Left forelimb (tissue), 1 donor: ENCODE measurements at regions not wholly inside any gene's neighbourhood (a gene's known extent, or its start where the extent isn't known, plus 50 kb on each side); places are given as distances from the start of the nearest gene placed in this dataset.

Experiments
- DNase-seq: peaks from one replicate; pipeline ENCODE4 v3.0.0-alpha.2; 2018; ENCODE audit warnings: low spot score

DNA sequence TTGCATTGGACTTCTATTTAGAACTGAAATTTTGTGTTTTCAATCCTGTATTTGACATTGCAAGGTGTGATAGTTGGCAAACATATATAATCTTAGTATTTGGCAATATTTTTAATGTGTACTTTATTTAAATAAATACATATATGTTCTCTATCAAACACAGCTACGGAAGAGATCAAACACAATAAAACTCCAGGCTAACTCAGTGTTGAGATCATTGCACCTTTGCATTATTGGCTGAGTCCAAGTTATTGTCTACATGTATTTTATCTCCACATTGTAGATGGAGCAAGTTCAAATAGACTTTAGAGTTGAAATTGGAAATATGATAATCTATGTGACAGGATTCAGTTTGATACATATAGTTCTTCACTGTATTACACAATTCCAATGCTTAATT, 176.7 kb downstream of the ST6GAL2 start:
- DNase-seq, result no peak

GRCh38 chr2:106719222-106719621, 166.7 kb downstream of the ST6GAL2 start:
- no peak for DNase-seq

- DNase-seq, result no peak
These were observed 165.9 kb downstream of the ST6GAL2 start for GRCh38 chr2:106720026-106720425.

DNA sequence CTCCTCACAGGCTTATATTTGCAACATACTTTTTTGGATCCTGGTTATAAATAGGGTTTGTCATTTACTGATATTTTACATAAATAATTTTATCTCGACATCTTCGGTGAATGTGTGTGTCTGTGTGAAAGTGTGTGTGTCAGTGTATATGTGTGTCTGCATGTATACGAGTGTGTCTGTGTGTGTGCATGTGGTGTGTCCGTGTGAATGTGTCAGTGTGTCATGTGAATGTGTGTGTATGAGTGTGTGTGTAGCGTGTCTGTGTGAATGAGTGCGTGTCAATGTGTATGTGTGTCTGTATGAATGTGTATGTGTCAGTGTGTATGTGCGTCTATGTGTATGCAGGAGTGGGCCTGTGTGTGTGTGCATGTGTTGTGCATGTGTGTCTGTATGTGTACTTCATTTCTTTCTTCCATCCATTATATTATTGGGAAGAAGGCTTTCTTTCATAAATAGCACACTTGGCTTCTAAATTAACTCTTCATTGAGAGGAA, 161.6 kb downstream of the ST6GAL2 start:
- DNase-seq, result no peak

GRCh38 chr2:106734165-106734564, 151.8 kb downstream of the ST6GAL2 start:
- no peak for DNase-seq

DNA sequence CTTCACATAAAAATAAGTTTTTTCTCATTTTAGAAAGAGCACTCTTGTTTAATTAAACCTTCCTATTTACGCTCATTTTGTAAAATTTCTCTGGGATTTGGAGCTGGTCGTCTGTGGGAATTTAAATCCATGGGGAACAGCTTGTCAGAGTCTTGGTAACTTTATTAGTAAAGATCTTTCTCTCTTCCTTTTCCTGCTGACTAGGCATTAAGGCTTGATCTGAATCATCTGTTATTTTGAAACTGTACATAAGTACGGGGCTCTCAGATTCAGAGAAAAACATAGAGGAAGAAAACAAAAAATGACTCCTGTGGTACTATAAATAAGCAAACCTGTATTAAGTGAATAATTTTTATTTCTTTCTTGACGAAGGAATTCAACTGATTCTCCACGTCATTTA, 150.2 kb downstream of the ST6GAL2 start:
- no peak for DNase-seq

DNA sequence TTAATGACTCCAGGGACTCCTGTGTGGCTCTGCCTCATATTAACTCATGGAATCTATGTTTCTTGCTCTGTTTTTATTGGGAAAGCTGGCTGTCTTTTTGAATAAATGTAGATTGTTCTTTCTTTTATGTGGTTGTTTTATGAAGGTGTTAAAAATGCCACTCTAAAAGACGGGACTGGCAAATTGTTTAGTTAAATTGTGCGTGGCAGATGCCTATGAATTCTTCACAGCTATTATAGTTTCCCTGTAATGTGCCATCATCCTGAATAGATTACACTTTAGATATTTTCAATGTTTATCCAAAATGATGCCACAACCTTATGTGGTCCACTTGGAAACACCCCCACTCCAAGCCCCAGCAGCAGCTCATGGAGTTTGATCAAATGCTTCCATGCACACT, 149.7 kb downstream of the ST6GAL2 start:
- DNase-seq, result no peak

- peak; percentile 72 for DNase-seq
These were observed 140.5 kb downstream of the ST6GAL2 start for GRCh38 chr2:106745468-106745867.

DNA sequence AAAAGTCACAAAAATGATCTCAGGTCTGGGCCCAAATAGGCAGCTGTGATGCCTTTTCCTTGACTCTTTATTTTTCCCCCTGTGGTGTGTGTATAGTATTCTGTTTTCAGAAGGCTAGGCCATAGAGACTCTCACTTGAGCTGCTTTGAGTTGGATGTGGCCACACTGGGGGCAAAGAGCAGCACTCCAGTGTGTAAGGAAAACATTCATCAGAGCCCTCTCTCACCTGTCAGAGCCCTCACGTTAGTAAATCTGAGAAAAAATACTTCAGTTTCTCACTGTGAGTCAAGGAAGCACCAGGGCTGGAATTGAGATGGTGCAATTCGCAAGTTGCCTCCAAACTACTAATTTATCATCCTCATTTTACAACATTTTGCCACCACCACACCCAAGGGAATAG, 136.1 kb downstream of the ST6GAL2 start:
- no peak for DNase-seq
